ENCODE measurements at regions not wholly inside any gene's neighbourhood (a gene's known extent, or its start where the extent isn't known, plus 50 kb on each side); places are given as distances from the start of the nearest gene placed in this dataset.

GRCh38 chr4:81627590-81627989 is 155.9 kb upstream of the RASGEF1B start:
- no peak for DNase-seq (ENCODE audit: low read depth)

DNA sequence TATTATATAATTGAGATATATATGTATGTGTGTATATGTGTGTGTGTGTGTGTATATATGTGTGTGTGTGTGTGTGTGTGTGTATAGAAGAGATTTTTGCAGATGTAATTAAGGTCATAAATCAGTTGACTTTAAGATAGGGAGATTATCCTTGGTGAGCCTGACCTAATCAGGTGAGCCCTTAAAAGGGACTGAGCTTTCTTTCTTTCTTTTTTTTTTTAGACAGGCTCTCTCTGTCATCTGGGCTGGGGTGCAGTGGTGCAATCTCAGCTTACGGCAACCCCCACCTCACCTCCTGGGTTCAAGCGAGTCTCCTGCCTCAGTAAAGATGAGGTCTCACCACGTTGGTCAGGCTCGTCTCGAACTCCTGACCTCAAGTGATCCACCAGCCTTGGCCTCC is 155.1 kb upstream of the RASGEF1B start:
- no peak for DNase-seq (ENCODE audit: low read depth)

- no peak for DNase-seq (ENCODE audit: low read depth)
Measured at GRCh38 chr4:81625422-81626417, 154.0 kb upstream of the RASGEF1B start.

- no peak for DNase-seq (ENCODE audit: low read depth)
Measured at GRCh38 chr4:81623434-81623833, 151.7 kb upstream of the RASGEF1B start.

GRCh38 chr4:81622474-81623184 is 150.9 kb upstream of the RASGEF1B start:
- DNase-seq (ENCODE audit: low read depth): no peak

DNA sequence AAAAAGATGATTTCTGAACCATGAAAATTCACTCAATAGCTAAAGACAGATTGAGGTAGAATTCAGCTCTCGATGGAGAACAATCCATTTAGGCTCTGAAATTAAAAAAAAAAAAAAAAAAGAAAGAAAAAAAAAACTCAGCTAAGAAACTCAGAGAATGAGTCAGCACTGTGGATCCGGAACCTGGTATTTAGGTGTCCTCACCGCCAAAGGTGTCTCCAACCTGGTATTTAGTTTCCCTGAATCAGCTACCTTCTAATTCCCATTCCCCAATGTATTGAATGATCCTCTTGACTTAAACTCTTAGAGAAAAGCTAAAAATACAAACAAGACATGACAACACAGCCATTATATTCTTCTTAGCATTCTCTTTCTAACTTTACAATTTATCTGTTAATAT is 150.3 kb upstream of the RASGEF1B start:
- DNase-seq (ENCODE audit: low read depth): no peak

GRCh38 chr4:81621490-81621889 is 149.8 kb upstream of the RASGEF1B start:
- DNase-seq (ENCODE audit: low read depth): no peak

DNA sequence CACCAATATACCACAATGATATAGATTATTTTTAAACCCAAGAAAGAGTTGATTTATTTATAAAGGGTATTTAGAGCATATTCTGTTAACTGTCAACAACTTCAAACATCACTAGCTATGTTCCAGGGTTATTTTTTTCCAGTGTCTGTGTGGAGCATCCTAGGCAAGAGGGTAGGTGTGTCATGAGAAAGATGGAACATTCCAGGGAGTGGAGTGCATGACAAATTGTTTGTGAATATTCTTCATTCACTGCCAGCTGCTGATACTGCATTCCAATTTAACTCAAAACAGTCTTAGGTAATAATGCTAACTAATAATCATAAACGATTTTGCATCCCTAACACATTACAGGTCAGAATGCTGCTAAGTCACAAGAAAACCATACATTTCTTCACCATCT is 148.7 kb upstream of the RASGEF1B start:
- no peak for DNase-seq (ENCODE audit: low read depth)

DNA sequence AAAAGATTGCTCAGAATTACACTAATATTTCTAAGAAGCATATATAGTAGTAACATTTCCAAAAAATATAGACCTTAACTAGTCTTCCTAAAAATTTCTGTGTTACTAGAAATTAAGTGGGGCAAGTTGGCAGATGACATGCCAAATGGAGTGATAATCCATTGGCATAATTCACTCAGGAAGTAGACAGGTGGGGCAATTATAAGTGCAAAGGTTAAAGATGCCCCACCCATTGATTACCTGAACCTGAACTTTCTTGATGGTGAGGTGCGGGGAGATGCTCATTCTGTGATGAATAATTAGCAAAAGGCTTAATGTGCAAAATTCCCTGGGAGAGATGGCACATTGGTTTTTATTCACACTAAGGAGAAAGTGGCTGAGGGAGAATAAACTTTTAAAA is 145.8 kb upstream of the RASGEF1B start:
- DNase-seq (ENCODE audit: low read depth): no peak

DNA sequence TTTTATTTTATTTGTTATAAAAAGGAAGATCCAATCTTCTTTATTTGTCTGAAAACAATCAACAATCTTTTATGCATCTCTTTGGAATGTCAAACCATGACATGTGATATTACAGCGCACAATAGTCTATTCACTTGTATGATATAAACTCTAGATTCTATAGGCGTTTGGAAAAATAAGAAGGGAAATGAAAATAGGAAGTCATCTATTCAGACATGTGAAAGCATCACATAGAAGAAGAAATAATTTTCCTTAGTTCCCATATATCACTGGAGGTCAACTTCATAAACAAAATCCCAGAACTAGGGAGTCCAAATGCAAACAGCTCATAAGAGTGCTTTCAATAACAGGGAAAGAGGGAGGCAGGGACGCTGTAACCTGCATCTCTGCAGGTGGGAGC is 139.5 kb upstream of the RASGEF1B start:
- no peak for DNase-seq (ENCODE audit: low read depth)

GRCh38 chr4:81609844-81610243 is 138.1 kb upstream of the RASGEF1B start:
- no peak for DNase-seq (ENCODE audit: low read depth)

- DNase-seq (ENCODE audit: low read depth): no peak
Measured at GRCh38 chr4:81607950-81608349, 136.2 kb upstream of the RASGEF1B start.

GRCh38 chr4:81606801-81607501 is 135.2 kb upstream of the RASGEF1B start:
- no peak for DNase-seq (ENCODE audit: low read depth)

GRCh38 chr4:81606166-81606565 is 134.5 kb upstream of the RASGEF1B start:
- no peak for DNase-seq (ENCODE audit: low read depth)

- no peak for DNase-seq (ENCODE audit: low read depth)
Measured at GRCh38 chr4:81605271-81605670, 133.6 kb upstream of the RASGEF1B start.

- DNase-seq (ENCODE audit: low read depth): no peak
Measured at GRCh38 chr4:81604683-81605218, 133.0 kb upstream of the RASGEF1B start.

DNA sequence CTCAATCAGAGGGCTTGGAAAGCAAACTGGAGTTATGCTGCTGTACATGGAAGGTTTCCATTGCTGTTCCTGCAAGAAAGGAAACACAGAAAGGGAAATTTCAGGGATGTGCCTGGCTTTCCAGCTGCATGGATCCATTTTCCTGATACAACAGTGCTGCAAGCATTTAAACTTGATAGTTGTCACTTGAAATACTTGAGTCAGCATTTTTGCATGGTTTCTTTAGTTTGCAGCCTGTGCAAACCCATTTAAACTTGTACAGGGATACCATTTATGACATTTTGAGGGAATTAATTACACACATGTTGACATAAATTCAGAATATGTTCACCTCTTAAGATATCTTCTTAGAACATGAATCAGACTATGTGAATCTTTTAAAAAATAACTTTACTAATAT is 131.1 kb upstream of the RASGEF1B start:
- no peak for DNase-seq (ENCODE audit: low read depth)

- no peak for DNase-seq (ENCODE audit: low read depth)
Measured at GRCh38 chr4:81601358-81601694, 129.6 kb upstream of the RASGEF1B start.

GRCh38 chr4:81600520-81601357 is 129.0 kb upstream of the RASGEF1B start:
- DNase-seq (ENCODE audit: low read depth): no peak

DNA sequence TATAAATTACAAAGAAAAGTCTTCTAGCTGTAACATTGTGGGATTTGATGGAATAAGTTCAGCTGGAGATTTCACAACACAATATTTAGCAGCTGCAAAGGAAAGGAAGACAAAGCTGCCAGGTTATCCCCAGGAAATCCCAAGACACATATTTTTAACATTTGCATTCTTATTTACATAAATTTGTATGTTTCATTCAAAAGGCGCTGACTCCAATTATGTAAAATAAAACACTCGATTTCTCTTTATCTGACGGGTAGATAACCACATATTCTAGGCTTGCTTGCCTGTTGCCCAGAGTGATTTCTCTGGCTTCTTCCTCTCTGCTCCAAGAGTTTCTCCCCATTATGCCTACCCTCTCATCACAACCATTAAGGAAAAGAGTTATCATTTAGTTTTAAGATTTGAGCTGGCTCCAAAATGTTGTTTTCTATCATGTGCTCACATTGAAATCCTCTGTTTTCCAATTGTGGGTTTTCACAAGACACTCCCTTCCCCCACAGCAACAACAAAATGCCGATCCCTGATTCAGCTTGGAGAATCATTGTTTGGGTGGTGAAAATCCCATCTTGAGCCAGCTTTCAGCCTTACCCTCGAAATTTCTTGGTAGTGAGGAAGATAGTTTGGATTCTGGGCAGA is 128.2 kb upstream of the RASGEF1B start:
- no peak for DNase-seq (ENCODE audit: low read depth)
